Neural cell (in vitro differentiated cells): ENCODE measurements at regions not wholly inside any gene's neighbourhood (a gene's known extent, or its start where the extent isn't known, plus 50 kb on each side); places are given as distances from the start of the nearest gene placed in this dataset.

Experiments
- H2AFZ ChIP-seq: fragments of 200-600, 300-800 bp; sonication (generic), shearing (Covaris generic); 2 replicates; pipeline ENCODE4 v1.6.0; 2014; ENCODE audit warnings: low read depth, mild to moderate bottlenecking, antibody characterized with exemption, low read length, moderate library complexity
- H3F3A ChIP-seq: fragments of 200-600 bp; shearing (Covaris generic); 2 replicates; pipeline ENCODE4 v1.6.1; 2016; ENCODE audit warnings: mild to moderate bottlenecking, moderate library complexity, mixed read lengths, antibody characterized with exemption, low read length; ENCODE audit not compliant: insufficient read depth, poor library complexity, severe bottlenecking
- H3K27ac ChIP-seq: fragments of 200-600, 300-800 bp; sonication (generic), shearing (Covaris generic); 2 replicates; pipeline ENCODE4 v1.5.1; 2014; ENCODE audit warnings: mild to moderate bottlenecking, low read length, moderate library complexity
- H3K27me3 ChIP-seq: fragments of 300-800, 200-600 bp; sonication (generic), shearing (Covaris generic); 2 replicates; pipeline ENCODE4 v1.6.0; 2014; ENCODE audit warnings: mild to moderate bottlenecking, low read depth, low read length, moderate library complexity; ENCODE audit not compliant: insufficient read depth
- H3K36me3 ChIP-seq: fragments of 300-800, 200-600 bp; sonication (generic), shearing (Covaris generic); 2 replicates; pipeline ENCODE4 v1.5.1; 2014; ENCODE audit warnings: mild to moderate bottlenecking, antibody characterized with exemption, low read length, moderate library complexity; ENCODE audit not compliant: insufficient read depth
- H3K4me2 ChIP-seq: fragments of 300-800, 200-600 bp; sonication (generic), shearing (Covaris generic); 2 replicates; pipeline ENCODE4 v1.6.0; 2014; ENCODE audit warnings: mild to moderate bottlenecking, low read length
- H3K4me3 ChIP-seq: fragments of 300-800, 200-600 bp; sonication (generic), shearing (Covaris generic); 2 replicates; pipeline ENCODE4 v1.5.1; 2014; ENCODE audit warnings: mild to moderate bottlenecking, low read length, moderate library complexity
- H3K79me2 ChIP-seq: fragments of 200-600 bp; shearing (Covaris generic); replicated peaks from 2 replicates; pipeline ENCODE4 v1.6.0; 2014; ENCODE audit warnings: mild to moderate bottlenecking, low read length, moderate library complexity; ENCODE audit not compliant: insufficient read depth
- H3K9ac ChIP-seq: fragments of 300-800, 200-600 bp; sonication (generic), shearing (Covaris generic); 2 replicates; pipeline ENCODE4 v1.6.1; 2016; ENCODE audit warnings: mild to moderate bottlenecking, low read length, mixed read lengths
- H3K9me2 ChIP-seq: fragments of 200-600 bp; shearing (Covaris generic); 2 replicates; pipeline ENCODE4 v1.6.1; 2016; ENCODE audit warnings: mild to moderate bottlenecking, low read length, mixed read lengths; ENCODE audit not compliant: insufficient read depth
- H3K9me3 ChIP-seq: fragments of 200-600, 300-800 bp; sonication (generic), shearing (Covaris generic); 2 replicates; pipeline ENCODE4 v1.6.1; 2016; ENCODE audit warnings: mild to moderate bottlenecking, mixed run types, low read length, moderate library complexity, mixed read lengths
- H4K20me1 ChIP-seq: fragments of 200-600 bp; shearing (Covaris generic); 2 replicates; pipeline ENCODE4 v1.6.1; 2016; ENCODE audit warnings: mild to moderate bottlenecking, mixed run types; ENCODE audit not compliant: insufficient read depth
- CTCF ChIP-seq: fragments of 450-650 bp; IDR thresholded peaks from 2 replicates; pipeline ENCODE4 v1.5.1; 2014; ENCODE audit warnings: antibody characterized with exemption, mild to moderate bottlenecking, moderate library complexity; ENCODE audit not compliant: poor library complexity, severe bottlenecking
- EP300 ChIP-seq: fragments of 450-650 bp; conservative IDR thresholded peaks from 2 replicates; pipeline ENCODE4 v1.6.1; 2014; ENCODE audit warnings: antibody characterized with exemption, mild to moderate bottlenecking, moderate library complexity; ENCODE audit not compliant: poor library complexity, severe bottlenecking
- EZH2 ChIP-seq: fragments of 200-600, 300-800 bp; shearing (Covaris generic), sonication (generic); IDR thresholded peaks from 2 replicates; pipeline ENCODE4 v1.6.1; 2014; ENCODE audit warnings: antibody characterized with exemption, low read length, borderline replicate concordance, mild to moderate bottlenecking; ENCODE audit not compliant: insufficient read depth, poor library complexity, severe bottlenecking
- MXI1 ChIP-seq: fragments of 450-650 bp; conservative IDR thresholded peaks from 2 replicates; pipeline ENCODE4 v1.6.1; 2014; ENCODE audit warnings: antibody characterized with exemption, mild to moderate bottlenecking; ENCODE audit not compliant: poor library complexity, severe bottlenecking
- POLR2AphosphoS5 ChIP-seq: IDR thresholded peaks from 2 replicates; pipeline ENCODE4 v1.6.1; 2012
- RAD21 ChIP-seq: fragments of 450-650 bp; conservative IDR thresholded peaks from 2 replicates; pipeline ENCODE4 v1.6.1; 2014; ENCODE audit warnings: antibody characterized with exemption, mild to moderate bottlenecking, moderate library complexity
- REST ChIP-seq: IDR thresholded peaks from 2 replicates; pipeline ENCODE4 v1.6.1; 2012; ENCODE audit warnings: borderline replicate concordance
- SMC3 ChIP-seq: fragments of 450-650 bp; conservative IDR thresholded peaks from 2 replicates; pipeline ENCODE4 v1.6.1; 2014; ENCODE audit warnings: antibody characterized with exemption, mild to moderate bottlenecking, moderate library complexity; ENCODE audit not compliant: poor library complexity
- TAF1 ChIP-seq: IDR thresholded peaks from 2 replicates; pipeline ENCODE4 v1.6.1; 2012; ENCODE audit warnings: low read depth

DNA sequence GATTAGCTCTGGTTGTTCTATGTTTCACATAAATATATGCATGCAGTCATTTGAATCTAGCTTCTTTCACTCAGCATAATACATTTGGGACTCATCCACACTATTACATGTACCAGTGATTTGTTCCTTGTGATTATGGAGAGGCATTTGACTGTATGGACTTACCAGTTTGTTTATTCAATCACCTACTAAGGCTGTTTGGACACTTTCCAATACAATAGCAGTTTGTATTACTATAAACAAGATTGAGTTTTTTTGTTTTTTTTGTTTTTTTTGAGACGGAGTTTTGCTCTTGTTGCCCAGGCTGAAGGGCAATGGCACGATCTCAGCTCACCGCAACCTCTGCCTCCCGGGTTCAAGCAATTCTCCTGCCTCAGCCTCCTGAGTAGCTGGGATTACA is 109.8 kb upstream of the DST start:
- Histone ChIP-seq H3K27me3 (no peaks in the 10 kb centered on the region), H3K36me3 (no peaks in the 10 kb centered on the region), H3K9me3 (no peaks in the 10 kb centered on the region), H3K27ac (no peak overlapping the region), H3F3A (no peaks in the 10 kb centered on the region), H3K9me2 (no peaks in the 10 kb centered on the region), H3K79me2 (peaks cover 24% of the 10 kb centered on the region), H3K4me3 (no peak overlapping the region), H2AFZ (no peak overlapping the region), H4K20me1 (peaks cover 2% of the 10 kb centered on the region), H3K9ac (no peak overlapping the region), H3K4me2 (no peak overlapping the region)
- no peak for TF ChIP-seq EP300
- TF ChIP-seq SMC3 = no peak
- no peak for TF ChIP-seq RAD21
- TF ChIP-seq REST = no peak
- no peak for TF ChIP-seq POLR2AphosphoS5
- no peak for TF ChIP-seq MXI1
- no peak for TF ChIP-seq CTCF
- no peak for TF ChIP-seq TAF1
- no peak for TF ChIP-seq EZH2

DNA sequence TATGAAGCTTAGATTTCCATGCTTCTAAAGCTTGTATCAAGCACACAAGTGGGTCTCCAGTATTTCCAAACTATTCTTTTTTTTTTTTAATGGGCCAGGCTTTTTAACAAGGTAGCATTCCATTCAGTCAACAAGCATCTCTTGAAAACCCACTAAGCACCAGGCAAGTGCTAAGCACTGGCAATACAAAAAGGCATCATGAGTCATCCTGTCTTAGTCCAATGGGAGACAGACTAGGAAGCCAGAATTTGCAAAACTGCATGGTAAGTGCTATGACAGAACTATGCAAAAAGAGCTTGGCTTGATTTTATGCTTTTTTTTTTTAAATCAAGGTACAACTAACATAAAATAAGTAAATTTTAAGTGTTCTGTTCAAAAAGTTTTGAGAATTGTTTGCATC is 109.3 kb upstream of the DST start:
- Histone ChIP-seq H4K20me1 (no peaks in the 10 kb centered on the region), H3K4me2 (no peak overlapping the region), H2AFZ (no peak overlapping the region), H3K27me3 (no peaks in the 10 kb centered on the region), H3K4me3 (no peak overlapping the region), H3K27ac (no peak overlapping the region), H3F3A (no peaks in the 10 kb centered on the region), H3K9me3 (no peaks in the 10 kb centered on the region), H3K9ac (no peak overlapping the region), H3K9me2 (no peaks in the 10 kb centered on the region), H3K36me3 (no peaks in the 10 kb centered on the region), H3K79me2 (peaks cover 21% of the 10 kb centered on the region)
- no peak for TF ChIP-seq POLR2AphosphoS5
- TF ChIP-seq RAD21 = no peak
- TF ChIP-seq SMC3 = no peak
- TF ChIP-seq TAF1 = no peak
- no peak for TF ChIP-seq EP300
- TF ChIP-seq MXI1 = no peak
- TF ChIP-seq REST = no peak
- TF ChIP-seq CTCF = no peak
- TF ChIP-seq EZH2 = no peak
